Suppressor macrophage treated with lipopolysaccharide for 4 hours (primary cell): ENCODE measurements at regions not wholly inside any gene's neighbourhood (a gene's known extent, or its start where the extent isn't known, plus 50 kb on each side); places are given as distances from the start of the nearest gene placed in this dataset.
"Not testable (repeated sequence)": the region's sequence is repeated elsewhere in the genome, so short reads cannot be mapped to it uniquely, and the experiment has no call there.

Experiments used
- DNase-seq: peaks from one replicate; pipeline ENCODE4 v3.0.0-alpha.2; 2020

- DNase-seq = not testable (repeated sequence)
These were observed 480.2 kb upstream of the PTCHD4 start for GRCh38 chr6:48591158-48591557.

- no peak for DNase-seq
These were observed 473.8 kb upstream of the PTCHD4 start for GRCh38 chr6:48584846-48585245.

- DNase-seq = no peak
These were observed 459.7 kb upstream of the PTCHD4 start for GRCh38 chr6:48570656-48571055.

GRCh38 chr6:48568856-48569255 is 457.9 kb upstream of the PTCHD4 start:
- no peak for DNase-seq

GRCh38 chr6:48567016-48567415 is 456.0 kb upstream of the PTCHD4 start:
- DNase-seq = no peak

GRCh38 chr6:48564036-48564820 is 453.2 kb upstream of the PTCHD4 start:
- no peak for DNase-seq

GRCh38 chr6:48563433-48563832 is 452.4 kb upstream of the PTCHD4 start:
- DNase-seq = no peak

- DNase-seq = no peak
These were observed 449.4 kb upstream of the PTCHD4 start for GRCh38 chr6:48560408-48560807.

GRCh38 chr6:48553467-48554189 is 442.6 kb upstream of the PTCHD4 start:
- no peak for DNase-seq

GRCh38 chr6:48552905-48553304 is 441.9 kb upstream of the PTCHD4 start:
- DNase-seq = no peak

GRCh38 chr6:48550603-48551002 is 439.6 kb upstream of the PTCHD4 start:
- DNase-seq = no peak

- no peak for DNase-seq
These were observed 431.2 kb upstream of the PTCHD4 start for GRCh38 chr6:48542191-48542590.

- no peak for DNase-seq
These were observed 430.7 kb upstream of the PTCHD4 start for GRCh38 chr6:48541649-48542048.

GRCh38 chr6:48535582-48536009 is 424.6 kb upstream of the PTCHD4 start:
- no peak for DNase-seq

GRCh38 chr6:48530978-48531377 is 420.0 kb upstream of the PTCHD4 start:
- not testable (repeated sequence) for DNase-seq

- DNase-seq = no peak
These were observed 414.9 kb upstream of the PTCHD4 start for GRCh38 chr6:48525849-48526248.

GRCh38 chr6:48520951-48521350 is 410.0 kb upstream of the PTCHD4 start:
- DNase-seq = no peak

GRCh38 chr6:48512390-48512789 is 401.4 kb upstream of the PTCHD4 start:
- DNase-seq = no peak

- DNase-seq = no peak
These were observed 400.4 kb upstream of the PTCHD4 start for GRCh38 chr6:48511378-48511777.

GRCh38 chr6:48505621-48506020 is 394.6 kb upstream of the PTCHD4 start:
- DNase-seq = no peak

GRCh38 chr6:48493432-48493831 is 382.4 kb upstream of the PTCHD4 start:
- DNase-seq = not testable (repeated sequence)

- no peak for DNase-seq
These were observed 379.7 kb upstream of the PTCHD4 start for GRCh38 chr6:48490658-48491057.

GRCh38 chr6:48486876-48487275 is 375.9 kb upstream of the PTCHD4 start:
- DNase-seq = no peak

GRCh38 chr6:48486373-48486772 is 375.4 kb upstream of the PTCHD4 start:
- no peak for DNase-seq
